ENCODE measurements at regions not wholly inside any gene's neighbourhood (a gene's known extent, or its start where the extent isn't known, plus 50 kb on each side); places are given as distances from the start of the nearest gene placed in this dataset.

DNA sequence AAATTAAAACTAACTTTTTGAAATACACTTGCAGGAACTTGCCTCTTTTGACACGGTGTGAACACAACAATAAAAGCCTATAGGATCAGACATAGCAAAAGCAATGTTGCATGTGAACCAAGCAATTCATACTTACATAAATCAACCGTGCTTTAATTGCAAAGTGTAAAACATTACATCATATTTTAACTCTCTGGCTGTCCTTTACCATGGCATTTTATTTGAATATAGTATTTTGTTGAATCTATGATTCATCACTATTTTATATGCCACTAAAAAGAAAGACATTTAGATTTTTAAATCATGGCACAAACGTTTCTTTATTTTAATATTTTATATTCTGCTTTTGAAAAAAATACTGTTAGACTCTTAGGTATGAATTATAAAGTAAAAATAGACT, 757.0 kb upstream of the KCND2 start:
- Histone ChIP-seq H2BK120ac (ENCODE audit: low read depth, low read length) (no peak overlapping the region), H3K4ac (ENCODE audit: low read depth, low read length) (no peak overlapping the region), H2AK5ac (ENCODE audit: low read depth, low read length) (no peak overlapping the region), H2AK9ac (replicated peaks; ENCODE audit: low read depth, low read length, poor library complexity) (no peak overlapping the region), H2AFZ (replicated peaks; ENCODE audit: low read length, poor library complexity) (no peak overlapping the region), H4K91ac (ENCODE audit: insufficient read depth, low read depth, low read length) (no peak overlapping the region), H3K18ac (ENCODE audit: low read depth, low read length) (no peak overlapping the region), H3K9me3 (ENCODE audit: control insufficient read depth, insufficient read depth, low read length) (peaks cover 2% of the 10 kb centered on the region; the same call in 1 of the 2 replicates), H3K4me3 (ENCODE audit: insufficient read depth, low read depth, low read length) (no peak overlapping the region), H3K23ac (ENCODE audit: low read depth, low read length) (no peak overlapping the region), H3K9ac (ENCODE audit: low read depth, low read length) (no peak overlapping the region), H2BK5ac (ENCODE audit: low read depth, low read length, poor library complexity, severe bottlenecking) (no peak overlapping the region), H3K36me3 (ENCODE audit: control insufficient read depth, insufficient read depth, low read length) (no peaks in the 10 kb centered on the region), H3K9me1 (ENCODE audit: insufficient read depth, low read length) (no peaks in the 10 kb centered on the region), H3K14ac (replicated peaks; ENCODE audit: low read depth, low read length) (no peak overlapping the region), H2BK20ac (ENCODE audit: low read depth, low read length) (no peak overlapping the region), H4K5ac (ENCODE audit: low read depth, low read length) (no peak overlapping the region), H4K8ac (ENCODE audit: low read depth in 2 of 2, low read length in 2 of 2) (no peak overlapping the region), H3K79me1 (ENCODE audit: low read depth in 1 of 2, low read length in 2 of 2) (no peaks in the 10 kb centered on the region), H3K56ac (ENCODE audit: extremely low read depth, insufficient read depth, low read length) (no peak overlapping the region), H3K4me2 (ENCODE audit: low read depth, low read length) (no peak overlapping the region), H4K20me1 (ENCODE audit: insufficient read depth, low read length) (no peaks in the 10 kb centered on the region), H3K4me1 (ENCODE audit: control insufficient read depth, insufficient read depth, low read length) (no peaks in the 10 kb centered on the region), H3K27ac (ENCODE audit: insufficient read depth, low read length) (no peak overlapping the region), H3K27me3 (ENCODE audit: control insufficient read depth, insufficient read depth, low read length) (no peaks in the 10 kb centered on the region), H2BK15ac (ENCODE audit: low read depth, low read length) (no peak overlapping the region)
- TF ChIP-seq RCOR1 (IDR thresholded peaks at IDR 0.05; ENCODE audit: insufficient replicate concordance, low read length): no peak
- TF ChIP-seq CEBPB (IDR thresholded peaks at IDR 0.05; ENCODE audit: low read depth, low read length): no peak
- no peak for TF ChIP-seq RFX5 (IDR thresholded peaks at IDR 0.05; ENCODE audit: low read depth, low read length)
- TF ChIP-seq CHD1 (IDR thresholded peaks at IDR 0.05; ENCODE audit: low read depth, low read length): no peak
- TF ChIP-seq RAD21 (IDR thresholded peaks at IDR 0.05; ENCODE audit: low read length): no peak
- TF ChIP-seq BHLHE40 (IDR thresholded peaks at IDR 0.05; ENCODE audit: low read depth, low read length): no peak
- no peak for TF ChIP-seq SMC3 (IDR thresholded peaks at IDR 0.05; ENCODE audit: low read depth, low read length)
- TF ChIP-seq, protein P1, sequence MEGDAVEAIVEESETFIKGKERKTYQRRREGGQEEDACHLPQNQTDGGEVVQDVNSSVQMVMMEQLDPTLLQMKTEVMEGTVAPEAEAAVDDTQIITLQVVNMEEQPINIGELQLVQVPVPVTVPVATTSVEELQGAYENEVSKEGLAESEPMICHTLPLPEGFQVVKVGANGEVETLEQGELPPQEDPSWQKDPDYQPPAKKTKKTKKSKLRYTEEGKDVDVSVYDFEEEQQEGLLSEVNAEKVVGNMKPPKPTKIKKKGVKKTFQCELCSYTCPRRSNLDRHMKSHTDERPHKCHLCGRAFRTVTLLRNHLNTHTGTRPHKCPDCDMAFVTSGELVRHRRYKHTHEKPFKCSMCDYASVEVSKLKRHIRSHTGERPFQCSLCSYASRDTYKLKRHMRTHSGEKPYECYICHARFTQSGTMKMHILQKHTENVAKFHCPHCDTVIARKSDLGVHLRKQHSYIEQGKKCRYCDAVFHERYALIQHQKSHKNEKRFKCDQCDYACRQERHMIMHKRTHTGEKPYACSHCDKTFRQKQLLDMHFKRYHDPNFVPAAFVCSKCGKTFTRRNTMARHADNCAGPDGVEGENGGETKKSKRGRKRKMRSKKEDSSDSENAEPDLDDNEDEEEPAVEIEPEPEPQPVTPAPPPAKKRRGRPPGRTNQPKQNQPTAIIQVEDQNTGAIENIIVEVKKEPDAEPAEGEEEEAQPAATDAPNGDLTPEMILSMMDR (conservative IDR thresholded peaks at IDR 0.05; ENCODE audit: low read depth, low read length): no peak
- dilution Hi-C loops (cut with HindIII; ENCODE audit: low sequenced_read_pairs, unreplicated experiment) (no loop called here), intact Hi-C loops (cut with micrococcal nuclease) (no loop called here), in situ Hi-C loops (cut with MboI; ENCODE audit: low sequenced_read_pairs) (no loop called here)
- BruUV-seq (replicated peaks): no TSS peak
- ChIA-PET POLR2A (ENCODE audit: unreplicated experiment) (no interaction called here), CTCF (interaction anchor here (0.6 kb wide), 2 partner anchors 14 to 1615 kb away, joined by 3 to 4 read pairs; no protein-coding TSS in a partner anchor)
- 20% methylated on average over 1 of the region's 3 CpGs; no CpG with 5 or more reads in 1 of the 2 experiments for WGBS, 2 experiments (ENCODE audit: extremely low coverage in 2 of 2, insufficient read length in 1 of 2)
- ATAC-seq (ENCODE audit: low read depth) (no peak), DNase-seq (no peak)

Measured in IMR-90 (cell line).